Posterior cingulate gyrus (tissue), 11 donors: ENCODE measurements at regions not wholly inside any gene's neighbourhood (a gene's known extent, or its start where the extent isn't known, plus 50 kb on each side); places are given as distances from the start of the nearest gene placed in this dataset.

ENCODE experiments used
- DNase-seq, 10 donors: peaks; one replicate each; pipeline versions ENCODE4 v3.0.0 to v3.0.0-alpha.2; 2020 to 2021; ENCODE audit warnings: mixed read lengths in 3 of 10
- intact Hi-C: fragments of 100-400 bp; cut with DNase I; formaldehyde crosslinking; loops from one replicate; pipeline ENCODE4 v1.15.1; 2023

DNA sequence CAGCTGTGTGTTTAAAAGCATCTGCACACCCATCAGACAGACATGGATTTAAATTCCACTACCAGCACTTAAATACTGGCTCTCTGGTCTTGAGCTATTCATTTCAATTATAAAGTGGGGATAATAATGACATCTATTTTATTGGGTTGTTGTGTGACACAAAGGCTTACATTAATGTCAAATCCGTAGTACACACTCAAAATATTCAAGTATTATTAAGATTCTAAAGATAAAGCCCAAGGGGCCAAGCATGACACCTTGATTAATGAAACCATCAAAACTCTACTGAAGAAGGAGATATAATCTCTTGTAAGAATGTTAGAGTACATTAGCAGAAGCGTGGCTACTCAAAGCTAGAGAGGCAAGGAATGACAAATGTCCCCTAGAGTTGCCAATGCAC lies 743.0 kb downstream of the KCTD16 start:
- no peak for DNase-seq
- intact Hi-C loops, result no loop called here

- intact Hi-C loops, result no loop called here
- DNase-seq, result no peak
These were observed 725.8 kb downstream of the KCTD16 start for GRCh38 chr5:144896473-144896872.

GRCh38 chr5:144886668-144887067 lies 716.0 kb downstream of the KCTD16 start:
- intact Hi-C loops, result no loop called here

DNA sequence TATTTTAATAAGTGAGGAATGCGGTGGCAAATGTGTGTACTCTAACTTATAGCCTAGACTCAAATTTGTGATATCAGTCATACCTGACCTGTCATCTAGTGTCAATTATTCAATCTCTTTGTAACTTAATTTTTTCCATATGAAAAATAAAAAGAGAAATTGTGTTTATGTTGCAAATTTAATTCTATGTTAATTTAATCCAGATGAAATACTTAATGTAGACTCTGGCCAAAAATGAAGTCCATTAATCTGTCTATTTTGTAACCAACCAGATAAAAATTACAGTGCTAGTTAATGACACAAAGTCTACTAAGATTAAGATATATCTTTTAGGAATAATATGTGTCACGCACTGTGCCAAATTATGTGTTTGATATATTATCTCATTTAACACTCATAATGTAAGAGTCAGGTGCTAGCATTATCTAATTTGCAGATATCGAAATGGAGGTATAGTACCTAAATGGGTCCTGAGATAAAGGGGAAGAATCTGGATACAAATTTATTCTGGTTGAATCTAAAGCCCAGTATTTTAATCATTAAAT lies 712.1 kb downstream of the KCTD16 start:
- intact Hi-C loops, result no loop called here
- DNase-seq, result no peak

More at GRCh38 chr5:144886668-144887067, 716.0 kb downstream of the KCTD16 start:
- DNase-seq, result no peak

- intact Hi-C loops, result no loop called here
- DNase-seq, result no peak
These were observed 709.8 kb downstream of the KCTD16 start for GRCh38 chr5:144880513-144880912.

- DNase-seq, result no peak
- intact Hi-C loops, result no loop called here
These were observed 706.3 kb downstream of the KCTD16 start for GRCh38 chr5:144876990-144877389.

- DNase-seq, result no peak
- intact Hi-C loops, result no loop called here
These were observed 702.4 kb downstream of the KCTD16 start for GRCh38 chr5:144873076-144873475.

- no peak for DNase-seq
- intact Hi-C loops, result no loop called here
These were observed 693.4 kb downstream of the KCTD16 start for GRCh38 chr5:144864118-144864517.

- intact Hi-C loops, result no loop called here
- no peak for DNase-seq
These were observed 686.8 kb downstream of the KCTD16 start for GRCh38 chr5:144857454-144857853.

GRCh38 chr5:144844086-144844485 lies 673.4 kb downstream of the KCTD16 start:
- no peak for DNase-seq
- intact Hi-C loops, result no loop called here

DNA sequence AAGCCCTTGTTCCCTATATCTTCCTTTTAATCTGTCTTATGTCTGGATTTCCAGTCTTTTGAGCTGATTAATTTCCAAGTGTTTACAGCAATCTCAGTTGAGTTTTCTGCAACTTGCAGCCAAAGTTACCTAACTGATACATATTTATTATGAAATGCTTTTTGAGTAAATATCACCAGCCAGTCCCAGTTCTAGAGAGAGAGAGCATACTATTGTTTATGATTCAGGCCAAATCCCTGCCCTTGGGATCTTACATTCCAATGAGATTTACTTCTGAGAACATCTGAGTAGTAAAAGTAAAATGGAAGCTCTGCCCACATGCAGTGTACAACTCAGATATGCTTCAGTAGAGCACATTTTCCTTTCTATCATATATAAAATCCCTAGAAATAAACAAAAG lies 661.7 kb downstream of the KCTD16 start:
- intact Hi-C loops, result no loop called here
- DNase-seq, result no peak

GRCh38 chr5:144831650-144832049 lies 661.0 kb downstream of the KCTD16 start:
- intact Hi-C loops, result no loop called here
- no peak for DNase-seq

DNA sequence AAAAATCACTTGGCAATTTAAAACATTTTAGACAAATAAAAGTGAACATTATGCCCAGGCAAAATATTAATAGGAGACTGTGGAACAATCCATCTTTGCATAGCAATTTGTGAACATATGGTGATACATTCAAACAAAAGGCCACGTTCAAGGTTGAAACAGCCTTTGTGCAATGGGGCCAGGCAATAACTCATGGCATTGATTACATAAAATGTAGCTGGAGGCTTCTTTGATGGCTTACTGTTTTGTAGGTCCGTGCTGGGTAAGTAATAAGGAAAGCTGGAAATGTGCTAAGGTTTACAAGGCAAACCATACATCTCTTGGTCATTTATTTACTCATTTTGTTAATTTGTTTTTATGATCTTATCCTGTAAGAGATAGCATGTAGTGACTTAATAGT lies 651.8 kb downstream of the KCTD16 start:
- intact Hi-C loops, result no loop called here
- DNase-seq, result peak in 1 of 10 donors; percentile 22

DNA sequence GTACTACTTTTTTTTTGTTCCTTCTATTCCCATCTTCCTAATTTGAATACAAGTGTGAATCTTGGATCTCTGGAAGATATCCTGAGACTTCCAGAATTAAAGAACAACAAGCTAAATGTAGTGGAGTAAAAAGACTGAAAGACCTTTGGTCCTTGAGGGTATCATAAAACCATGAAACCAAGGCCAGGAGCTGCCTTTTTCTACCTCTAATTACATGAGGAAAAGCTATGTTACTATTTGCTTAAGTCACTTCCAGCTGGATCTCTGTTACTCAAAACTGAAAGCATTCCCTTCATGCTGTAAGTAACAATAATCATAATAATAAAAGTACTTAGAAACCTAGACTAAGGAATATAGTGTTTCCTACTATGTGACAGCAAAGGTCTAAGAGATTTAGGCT lies 649.6 kb downstream of the KCTD16 start:
- no peak for DNase-seq
- intact Hi-C loops, result no loop called here

- intact Hi-C loops, result no loop called here
- no peak for DNase-seq
These were observed 644.5 kb downstream of the KCTD16 start for GRCh38 chr5:144815131-144815530.

DNA sequence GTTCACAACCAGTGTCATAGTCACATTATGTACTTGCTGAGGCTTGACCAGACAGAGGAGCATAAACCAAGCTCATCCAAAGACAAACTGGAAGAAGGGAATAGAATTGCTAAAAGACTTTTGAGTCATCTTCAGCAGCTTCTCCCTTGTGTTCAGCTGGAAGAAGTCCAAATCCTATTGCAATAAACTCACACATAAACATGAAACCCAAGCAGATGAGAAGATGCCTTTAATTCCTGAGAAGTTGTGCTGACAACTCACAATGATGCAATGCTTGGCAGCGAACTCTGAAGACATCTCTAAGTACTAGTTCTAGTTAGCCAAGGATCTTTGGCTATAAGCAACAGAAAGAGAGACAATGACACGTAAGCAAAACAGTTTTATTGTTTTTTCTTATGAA lies 642.1 kb downstream of the KCTD16 start:
- intact Hi-C loops, result no loop called here
- no peak for DNase-seq

GRCh38 chr5:144800169-144800568 lies 629.5 kb downstream of the KCTD16 start:
- intact Hi-C loops, result no loop called here
- no peak for DNase-seq

DNA sequence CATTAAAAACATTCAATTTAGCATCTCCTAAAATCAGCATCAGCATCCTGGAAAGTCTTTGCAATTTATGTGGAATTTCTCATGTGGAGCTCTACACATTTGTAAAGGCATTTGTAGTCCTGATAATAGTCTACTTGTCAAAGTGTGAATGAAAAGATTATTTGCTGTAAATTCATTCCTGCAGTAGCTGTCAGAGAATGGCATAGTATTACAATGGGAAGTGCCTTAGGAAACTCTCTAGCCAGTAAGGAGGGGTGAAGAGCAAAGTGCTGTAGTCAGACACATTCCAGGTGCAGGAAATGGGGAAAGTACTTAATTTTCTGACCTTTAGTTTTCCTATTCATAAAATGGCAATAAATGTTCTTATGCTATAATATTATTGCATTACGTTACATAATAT lies 627.9 kb downstream of the KCTD16 start:
- no peak for DNase-seq
- intact Hi-C loops, result no loop called here

- no peak for DNase-seq
- intact Hi-C loops, result no loop called here
These were observed 624.2 kb downstream of the KCTD16 start for GRCh38 chr5:144794922-144795321.

- no peak for DNase-seq
- intact Hi-C loops, result no loop called here
These were observed 617.9 kb downstream of the KCTD16 start for GRCh38 chr5:144788556-144788955.

DNA sequence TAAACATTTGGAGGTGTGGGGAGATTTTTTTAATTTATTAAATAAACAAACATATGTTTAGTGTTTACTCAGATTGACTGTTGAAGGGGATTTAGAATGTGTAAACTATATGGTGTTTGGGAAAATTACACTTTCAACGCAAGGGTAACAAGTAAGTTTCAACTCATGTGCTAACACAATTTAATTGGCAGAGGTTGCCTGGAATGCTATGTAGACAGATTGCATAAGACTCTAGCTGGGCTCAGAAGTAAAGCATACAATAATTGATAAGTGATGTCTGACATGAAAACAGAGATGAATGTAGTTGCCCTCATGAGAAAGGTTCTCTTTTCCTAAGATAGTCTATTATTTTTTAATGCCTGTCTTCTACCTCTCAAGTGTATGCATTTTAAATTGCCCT lies 617.4 kb downstream of the KCTD16 start:
- intact Hi-C loops, result no loop called here
- no peak for DNase-seq

GRCh38 chr5:144779368-144779767 lies 608.7 kb downstream of the KCTD16 start:
- no peak for DNase-seq
- intact Hi-C loops, result no loop called here

DNA sequence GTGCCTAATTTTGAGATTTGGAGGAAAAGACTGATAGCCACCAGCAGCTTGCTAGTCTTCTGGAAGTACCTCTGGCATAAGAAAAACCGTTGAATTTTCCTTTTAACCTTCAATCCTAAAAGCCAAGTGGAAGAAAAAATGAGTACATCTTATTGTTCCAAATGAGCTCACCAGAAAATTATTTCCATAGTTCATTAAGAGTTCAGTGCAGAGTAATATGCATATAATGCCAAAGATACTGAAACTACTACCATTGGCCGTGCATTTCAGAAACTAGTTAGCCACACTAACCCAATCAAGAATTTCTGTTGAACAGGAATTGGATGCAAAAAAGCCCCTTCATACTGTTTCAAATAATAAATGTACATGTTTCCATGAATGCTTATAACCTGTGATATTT lies 607.9 kb downstream of the KCTD16 start:
- no peak for DNase-seq
- intact Hi-C loops, result no loop called here
